GM12878 (cell line): ENCODE measurements at regions not wholly inside any gene's neighbourhood (a gene's known extent, or its start where the extent isn't known, plus 50 kb on each side); places are given as distances from the start of the nearest gene placed in this dataset.

ENCODE experiments used
- ATAC-seq: fragments of 200-7000 bp; cut with Tn5 transposase; 3 replicates; pipeline ENCODE4 v1.9.1; 2020; ENCODE audit warnings: mild to moderate bottlenecking, moderate library complexity
- BruUV-seq: library from RNA; stranded (reverse); fragments of 400-500 nt; replicated peaks from 2 replicates; lab custom pipeline; 2021; lab: Mats Ljungman, UMichigan
- CTCF ChIA-PET: fragments of 300-600 bp; sonication (Branson Sonifier 250); formaldehyde crosslinking; extraction: SDS; loops from one replicate; lab custom pipeline; 2021; ENCODE audit warnings: inconsistent platforms; lab: Yijun Ruan, JAX
- POLR2A ChIA-PET: fragments of 350-600 bp; formaldehyde crosslinking; extraction: SDS; loops from one replicate; lab custom pipeline; 2021; ENCODE audit warnings: inconsistent platforms; lab: Charles Lee
- RAD21 ChIA-PET: fragments of 300-600 bp; sonication (Branson Sonifier 250); formaldehyde crosslinking; loops from one replicate; lab custom pipeline; 2023; ENCODE audit warnings: antibody characterized with exemption; ENCODE audit not compliant: unreplicated experiment; lab: Charles Lee
- SMC1A ChIA-PET: fragments of 300-600 bp; sonication (Branson Sonifier 250); formaldehyde crosslinking; loops from one replicate; lab custom pipeline; 2023; ENCODE audit not compliant: unreplicated experiment, uncharacterized antibody; lab: Charles Lee
- DNase-seq: peaks from one replicate; pipeline ENCODE4 v3.0.0-alpha.2; 2011; ENCODE audit warnings: low read depth, low spot score
- FAIRE-seq: peaks from 3 replicates; lab custom pipeline; 2011; peaks lifted over from hg19 to GRCh38; lab: Jason Lieb, UNC
- H2AFZ ChIP-seq: 2 replicates; pipeline ENCODE4 v1.6.0; 2011; ENCODE audit warnings: low read depth, low read length, control low read depth; ENCODE audit not compliant: control insufficient read depth
- H3K27ac ChIP-seq: 2 replicates; pipeline ENCODE4 v1.5.1; 2011; ENCODE audit warnings: control low read depth; ENCODE audit not compliant: control insufficient read depth, insufficient read depth
- H3K27me3 ChIP-seq, 2 experiments: replicated peaks in 1 of 2; 2 replicates each; pipeline versions ENCODE4 v1.6.0 to v1.6.1; 2011; ENCODE audit warnings: low read length in 1 of 2; ENCODE audit not compliant: control insufficient read depth in 2 of 2, insufficient read depth in 2 of 2
- H3K36me3 ChIP-seq, 2 experiments: 2 replicates each; pipeline ENCODE4 v1.5.1; 2011; ENCODE audit warnings: low read length in 1 of 2; ENCODE audit not compliant: control insufficient read depth in 2 of 2, insufficient read depth in 2 of 2
- H3K4me1 ChIP-seq: 2 replicates; pipeline ENCODE4 v1.6.1; 2011; ENCODE audit warnings: mild to moderate bottlenecking, low read length, moderate library complexity, mixed read lengths; ENCODE audit not compliant: control insufficient read depth, insufficient read depth
- H3K4me2 ChIP-seq: 2 replicates; pipeline ENCODE4 v1.6.0; 2011; ENCODE audit warnings: control low read depth; ENCODE audit not compliant: control insufficient read depth, insufficient read depth
- H3K4me3 ChIP-seq: fragments of 200-600 bp; sonication (generic); 2 replicates; pipeline ENCODE4 v1.5.1; 2016
- H3K79me2 ChIP-seq: 2 replicates; pipeline ENCODE4 v1.6.0; 2011; ENCODE audit warnings: low read length; ENCODE audit not compliant: control insufficient read depth, insufficient read depth
- H3K9ac ChIP-seq: 2 replicates; pipeline ENCODE4 v1.8.0; 2011; ENCODE audit warnings: low read length, control low read depth, mixed read lengths; ENCODE audit not compliant: control insufficient read depth, insufficient read depth
- H3K9me3 ChIP-seq: replicated peaks from 3 replicates; pipeline ENCODE4 v1.5.1; 2011; ENCODE audit warnings: mild to moderate bottlenecking, low read length; ENCODE audit not compliant: control insufficient read depth, insufficient read depth
- H4K20me1 ChIP-seq: 2 replicates; pipeline ENCODE4 v1.6.0; 2011; ENCODE audit not compliant: control insufficient read depth, insufficient read depth
- ATF2 ChIP-seq: IDR thresholded peaks from 2 replicates; pipeline ENCODE4 v1.6.1; 2012; ENCODE audit warnings: low read length, inconsistent platforms
- IRF5 ChIP-seq: fragments of 450-650 bp; IDR thresholded peaks from 2 replicates; pipeline ENCODE4 v1.6.1; 2017; ENCODE audit warnings: borderline replicate concordance
- NFIC ChIP-seq: IDR thresholded peaks from 2 replicates; pipeline ENCODE4 v1.6.1; 2012; ENCODE audit warnings: low read depth, mild to moderate bottlenecking, inconsistent platforms, low read length, moderate library complexity
- POLR2AphosphoS2 ChIP-seq: IDR thresholded peaks from 2 replicates; pipeline ENCODE4 v1.6.1; 2011; ENCODE audit warnings: low read depth, mild to moderate bottlenecking, low read length, improper control_type of control experiment, moderate library complexity
- RCOR1 ChIP-seq: conservative IDR thresholded peaks from 2 replicates; pipeline ENCODE4 v1.6.1; 2012; ENCODE audit warnings: low read depth, low read length, improper control_type of control experiment
- RUNX3 ChIP-seq: IDR thresholded peaks from 2 replicates; pipeline ENCODE4 v1.6.1; 2012; ENCODE audit warnings: low read length, inconsistent platforms
- TARDBP ChIP-seq: IDR thresholded peaks from 2 replicates; pipeline ENCODE4 v1.6.1; 2016; ENCODE audit warnings: borderline replicate concordance
- WRNIP1 ChIP-seq: IDR thresholded peaks from 2 replicates; pipeline ENCODE4 v1.6.1; 2011; ENCODE audit warnings: low read depth, low read length, improper control_type of control experiment, borderline replicate concordance
- WGBS: methylation state at CpG from one replicate; pipeline ENCODE4 v1.1.6; 2016; ENCODE audit warnings: low lambda C conversion rate; ENCODE audit not compliant: insufficient replicate concordance, insufficient coverage; ENCODE audit errors: missing lambda C conversion rate; 5-methylcytosine and 5-hydroxymethylcytosine counted together
- in situ Hi-C: fragments of 300-500 bp; cut with MboI; formaldehyde crosslinking; loops from 9 replicates; pipeline ENCODE4 v1.14.3; 2018; ENCODE audit warnings: mixed read lengths
- intact Hi-C: fragments of 100-400 bp; cut with micrococcal nuclease; formaldehyde crosslinking; loops from one replicate; pipeline ENCODE4 v1.14.2; 2022; ENCODE audit not compliant: unreplicated experiment

DNA sequence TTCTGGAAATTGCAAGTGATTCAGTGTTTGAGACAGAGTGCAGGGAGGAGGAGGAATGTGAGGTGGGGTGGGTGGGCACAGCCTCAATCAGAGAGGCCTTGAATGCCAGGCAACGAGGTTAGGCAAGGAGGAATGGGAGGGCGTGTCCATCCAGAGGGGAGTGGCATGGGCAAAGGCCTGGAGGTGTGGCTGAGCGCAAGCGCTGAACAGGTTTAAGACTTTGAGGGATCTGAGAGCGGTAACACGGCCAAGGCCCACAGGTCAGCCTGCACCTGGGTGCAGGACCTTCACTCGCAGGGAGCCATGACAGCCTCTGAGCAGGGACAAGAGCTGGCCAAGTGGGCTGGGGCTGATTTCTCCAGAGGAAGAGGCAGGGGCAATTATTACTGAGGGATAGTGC, 125.9 kb downstream of the TPRA1 start:
- Histone ChIP-seq H3K4me1 (no peaks in the 10 kb centered on the region), H3K36me3 (no peaks in the 10 kb centered on the region), H3K27me3 (no peaks in the 10 kb centered on the region), H3K9me3 (no peaks in the 10 kb centered on the region), H2AFZ (no peak overlapping the region), H3K79me2 (no peaks in the 10 kb centered on the region), H3K9ac (no peak overlapping the region), H3K4me3 (no peak overlapping the region), H4K20me1 (no peaks in the 10 kb centered on the region), H3K4me2 (no peak overlapping the region), H3K27ac (no peak overlapping the region)
- TF ChIP-seq ATF2 (no peak), RUNX3 (no peak), RCOR1 (no peak), WRNIP1 (no peak), IRF5 (no peak), NFIC (no peak), POLR2AphosphoS2 (no peak), TARDBP (no peak)
- no TSS peak for BruUV-seq
- DNase-seq = no peak
- 38% methylated on average over 7 of the region's 7 CpGs for WGBS
- ATAC-seq = no peak
- in situ Hi-C loops = no loop called here
- RAD21 ChIA-PET = no interaction called here
- no peak for FAIRE-seq
- CTCF ChIA-PET = interaction anchor here (0.6 kb wide), 1 partner anchor 491 kb away, joined by 3 read pairs; no protein-coding TSS in a partner anchor
- POLR2A ChIA-PET = no interaction called here
- SMC1A ChIA-PET = no interaction called here
- intact Hi-C loops = no loop called here
